Midbrain (tissue), 1 donor: ENCODE measurements at regions not wholly inside any gene's neighbourhood (a gene's known extent, or its start where the extent isn't known, plus 50 kb on each side); places are given as distances from the start of the nearest gene placed in this dataset.
"Not testable (repeated sequence)": the region's sequence is repeated elsewhere in the genome, so short reads cannot be mapped to it uniquely, and the experiment has no call there.

Experiments used
- DNase-seq: peaks from one replicate; lab custom pipeline; 2025; lab: John Stamatoyannopoulos, UW

DNA sequence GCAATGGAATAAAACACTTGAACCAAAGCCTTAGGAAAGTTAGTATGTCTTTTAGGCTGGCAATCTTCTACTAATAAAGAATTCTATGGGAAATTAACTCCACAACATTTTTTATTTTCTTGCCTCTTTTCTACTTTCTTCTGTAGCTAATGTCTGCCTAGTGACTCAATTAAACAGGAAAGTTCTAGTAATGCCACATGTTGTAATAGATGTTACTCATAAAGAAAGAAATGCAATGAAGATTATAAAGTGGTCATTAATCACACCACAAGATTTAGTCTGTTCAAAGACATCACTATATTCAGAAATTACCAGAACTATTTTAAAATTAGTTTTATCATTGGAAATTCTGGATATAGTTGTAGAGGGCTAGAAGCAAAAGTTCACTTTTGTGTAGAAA, 329.7 kb downstream of the SI start:
- no peak for DNase-seq

DNA sequence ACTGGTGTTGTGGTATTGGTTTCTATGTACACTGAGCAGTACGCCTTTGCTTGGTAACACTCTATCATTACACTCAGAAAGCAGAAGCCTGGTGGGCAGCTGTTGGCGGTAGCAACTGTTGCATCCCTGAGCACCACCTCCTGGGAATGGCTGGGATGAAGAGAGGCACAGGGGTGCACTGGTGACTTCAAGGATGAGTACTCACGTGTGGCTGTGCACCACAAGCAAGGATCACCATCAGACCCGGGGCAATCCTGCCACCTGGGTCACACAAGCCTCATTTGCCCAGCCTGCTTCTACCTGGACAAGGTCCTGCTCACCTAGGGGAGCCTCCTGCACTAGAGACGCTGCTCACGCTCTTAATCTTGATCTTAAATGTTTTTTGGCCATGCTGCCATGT, 336.4 kb downstream of the SI start:
- no peak for DNase-seq

DNA sequence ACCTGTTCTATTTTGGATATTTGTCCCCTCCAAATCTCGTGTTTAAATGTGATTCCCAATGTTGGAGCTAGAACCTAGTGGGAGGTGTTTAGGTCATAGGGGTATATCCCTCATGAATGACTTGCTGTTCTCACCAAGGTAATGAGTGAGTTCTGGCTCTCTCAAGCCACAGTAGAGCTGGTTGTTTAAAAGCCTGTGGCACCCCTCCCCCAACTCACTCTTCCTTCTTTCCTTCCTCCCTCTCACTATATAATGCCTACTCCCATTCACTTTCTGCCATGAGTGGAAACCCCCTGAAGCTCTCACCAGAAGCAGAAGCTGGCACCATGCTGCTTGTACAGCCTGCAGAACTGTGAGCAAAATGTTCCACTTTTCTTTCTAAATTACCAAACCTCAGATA, 341.1 kb downstream of the SI start:
- no peak for DNase-seq

DNA sequence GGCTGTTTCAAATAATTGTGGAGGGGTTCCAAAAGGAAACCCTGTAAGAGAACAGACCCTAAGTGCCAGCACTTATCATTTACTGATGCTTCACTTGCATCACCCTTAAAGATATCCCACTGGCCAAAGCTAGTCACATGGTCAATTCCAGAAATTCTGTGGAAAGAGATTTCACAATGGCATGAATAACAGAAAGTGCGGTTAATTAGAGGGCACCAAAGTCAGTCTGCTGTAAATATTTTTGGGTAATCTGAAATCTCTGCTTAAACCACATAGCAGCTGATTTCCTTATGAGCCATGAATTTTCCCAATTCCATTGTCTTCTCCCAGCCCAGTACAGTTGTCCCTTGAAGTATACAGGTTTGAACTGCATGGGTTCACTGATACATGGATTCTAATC, 346.1 kb downstream of the SI start:
- DNase-seq = no peak

DNA sequence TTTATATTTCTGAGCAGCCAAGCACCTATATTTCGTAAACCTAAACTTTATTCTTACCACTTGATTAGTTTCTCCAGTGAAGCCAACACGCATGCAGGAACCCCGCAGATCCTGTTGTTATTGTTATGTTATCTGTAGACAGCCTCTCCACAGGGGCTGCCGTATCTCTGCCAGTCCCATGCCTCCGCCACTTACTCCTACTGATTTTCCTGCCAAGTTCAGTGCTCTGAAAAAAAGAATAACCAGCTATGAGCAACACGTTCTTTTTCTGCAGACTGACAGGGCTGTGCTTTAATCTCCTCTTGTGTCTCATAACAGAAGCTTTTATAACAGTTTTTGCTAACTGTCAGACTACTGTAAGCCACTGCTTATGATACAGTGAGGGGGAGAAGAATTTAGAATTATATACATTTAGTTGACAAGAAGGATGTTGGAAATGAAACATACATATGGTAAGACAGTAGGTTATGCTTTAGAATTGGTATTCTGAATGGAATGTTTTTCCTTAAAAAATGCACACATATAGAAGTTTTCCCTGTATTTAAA, 347.4 kb downstream of the SI start:
- no peak for DNase-seq

DNA sequence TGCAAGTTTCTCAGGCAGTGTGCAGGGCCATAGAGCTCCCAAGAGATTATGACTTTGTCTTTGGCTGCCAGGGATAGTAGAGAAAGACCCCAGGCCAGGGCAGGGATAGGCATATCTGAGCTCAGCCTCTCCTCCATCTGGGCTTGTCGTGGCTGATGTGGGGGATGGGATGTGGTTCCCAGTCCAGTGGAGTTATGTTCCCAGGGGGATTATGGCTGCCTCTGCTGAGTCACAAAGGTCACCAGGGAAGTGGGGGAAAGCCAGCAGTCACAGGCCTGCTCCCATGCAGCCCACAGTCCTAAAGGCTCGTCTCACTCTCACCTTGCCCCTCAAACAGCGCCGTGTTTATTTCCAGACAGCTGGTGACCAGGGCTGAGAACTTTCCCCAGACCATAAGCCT, 354.9 kb downstream of the SI start:
- no peak for DNase-seq

DNA sequence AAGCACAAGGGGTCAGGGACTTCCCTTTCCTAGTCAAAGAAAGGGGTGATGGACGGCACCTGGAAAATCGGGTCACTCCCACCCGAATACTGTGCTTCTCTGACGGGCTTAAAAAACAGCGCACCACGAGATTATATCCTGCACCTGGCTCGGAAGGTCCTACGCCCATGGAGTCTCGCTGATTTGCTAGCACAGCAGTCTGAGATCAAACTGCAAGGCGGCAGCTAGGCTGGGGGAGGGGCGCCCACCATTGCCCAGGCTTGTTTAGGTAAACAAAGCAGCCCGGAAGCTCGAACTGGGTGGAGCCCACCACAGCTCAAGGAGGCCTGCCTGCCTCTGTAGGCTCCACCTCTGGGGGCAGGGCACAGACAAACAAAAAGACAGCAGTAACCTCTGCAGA, 375.5 kb downstream of the SI start:
- DNase-seq = not testable (repeated sequence)

DNA sequence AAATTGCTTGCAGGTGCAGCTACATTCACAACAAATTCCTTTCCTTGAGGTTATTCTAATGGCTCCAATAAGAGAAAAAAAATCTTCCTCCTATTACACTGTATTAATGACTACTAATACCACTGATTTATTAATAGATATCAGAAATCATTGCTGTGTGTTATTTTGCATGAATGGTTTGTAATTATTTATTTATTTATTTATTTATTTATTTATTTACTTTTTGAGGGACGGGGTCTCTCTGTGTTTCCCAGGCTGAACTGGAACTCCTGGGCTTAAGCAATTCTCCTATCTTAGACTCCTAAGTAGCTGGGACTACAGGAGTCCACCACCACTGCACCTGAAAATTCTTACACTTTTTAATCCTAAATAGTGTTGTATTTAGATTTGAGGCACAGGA, 390.4 kb downstream of the SI start:
- no peak for DNase-seq

DNA sequence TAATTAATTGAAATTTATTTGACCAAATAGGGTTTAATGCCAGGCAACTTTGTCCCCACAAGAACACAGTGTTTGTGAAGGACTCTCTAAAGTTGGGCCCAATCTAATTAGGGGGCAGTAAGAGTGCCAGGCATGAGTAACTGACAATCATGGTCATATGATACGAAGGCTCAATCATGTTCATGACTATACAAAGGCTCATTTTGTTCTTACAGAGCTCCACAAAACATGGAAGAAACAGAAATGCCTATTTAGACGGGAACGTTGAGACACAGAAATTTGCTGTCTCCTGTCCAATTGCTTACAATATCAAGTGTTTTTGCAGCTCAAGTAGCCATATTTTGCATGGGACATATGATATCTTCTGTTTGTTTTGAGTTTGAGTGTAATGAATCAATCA, 391.1 kb downstream of the SI start:
- DNase-seq = peak; percentile 36

DNA sequence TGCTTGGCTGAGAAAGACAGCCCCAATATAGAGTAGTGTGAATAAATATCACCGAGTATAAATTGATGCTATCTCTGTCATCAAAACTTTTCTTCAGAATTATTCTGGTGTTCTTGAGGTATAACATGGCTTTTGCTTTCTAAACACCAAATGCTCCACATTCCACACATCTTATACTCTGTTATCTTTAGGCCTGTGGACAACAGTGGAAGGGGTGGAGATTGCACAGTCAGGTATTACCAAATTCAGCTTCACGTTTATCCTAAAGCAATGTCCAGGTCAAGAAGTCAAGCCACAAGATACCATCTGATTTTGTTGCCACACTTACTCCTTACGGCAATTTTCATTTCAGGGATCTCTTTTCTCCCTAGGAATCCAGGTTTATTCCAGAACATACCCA, 394.8 kb downstream of the SI start:
- no peak for DNase-seq

DNA sequence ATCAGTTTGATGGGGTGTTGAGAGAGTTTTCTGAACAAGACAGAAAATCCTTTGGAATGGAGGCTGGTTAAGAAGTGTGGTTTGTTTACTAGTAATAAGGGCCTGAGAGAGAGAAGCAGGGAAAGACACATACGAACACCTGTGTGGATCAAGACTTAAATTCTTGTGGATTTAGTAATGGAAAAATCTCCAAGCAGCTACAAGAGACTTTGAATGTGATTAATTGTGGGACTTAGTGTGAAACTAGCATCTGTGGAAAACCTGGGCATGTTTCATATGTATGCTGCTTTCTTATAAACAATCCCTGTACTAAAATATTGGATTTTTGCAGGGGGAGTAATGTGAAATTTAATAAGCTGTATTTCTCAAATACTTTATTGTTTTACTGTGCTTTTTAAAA, 399.1 kb downstream of the SI start:
- DNase-seq = no peak

DNA sequence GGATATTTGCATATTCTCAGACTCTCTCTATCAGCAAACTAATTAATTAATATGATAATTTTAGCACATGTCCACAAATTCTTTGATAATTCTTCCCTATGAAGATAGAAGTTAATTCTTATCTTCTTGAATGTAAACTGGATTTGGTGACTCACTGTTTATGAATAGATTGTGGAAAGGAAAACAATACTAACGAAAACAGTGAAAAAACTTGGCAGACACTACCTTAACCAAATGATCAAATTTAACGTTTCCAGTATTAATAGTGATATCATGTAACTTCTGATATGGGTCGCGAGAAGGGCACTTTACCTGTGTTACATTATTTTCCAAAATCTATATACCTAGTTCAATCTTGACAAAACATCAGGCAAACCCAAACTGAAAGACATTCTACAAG, 401.0 kb downstream of the SI start:
- DNase-seq = no peak

DNA sequence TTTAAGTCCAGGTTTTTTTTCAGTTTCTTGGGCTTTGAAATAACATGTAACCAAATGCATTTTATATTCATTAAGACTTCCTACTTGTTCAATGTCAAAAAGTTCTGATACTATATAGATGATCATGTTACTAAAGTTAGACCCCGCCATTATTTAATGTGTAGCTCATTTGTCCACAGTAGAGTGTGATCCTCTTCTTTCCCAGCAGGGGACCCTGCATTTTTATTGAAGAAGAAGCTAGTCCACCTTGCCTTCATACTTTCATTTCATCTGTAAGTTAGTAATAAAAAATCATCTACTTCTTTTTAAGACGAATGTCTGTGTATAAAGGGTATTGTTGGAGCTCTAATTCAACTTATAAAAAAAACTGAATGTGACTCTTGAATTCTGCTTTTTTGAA, 404.6 kb downstream of the SI start:
- DNase-seq = no peak

DNA sequence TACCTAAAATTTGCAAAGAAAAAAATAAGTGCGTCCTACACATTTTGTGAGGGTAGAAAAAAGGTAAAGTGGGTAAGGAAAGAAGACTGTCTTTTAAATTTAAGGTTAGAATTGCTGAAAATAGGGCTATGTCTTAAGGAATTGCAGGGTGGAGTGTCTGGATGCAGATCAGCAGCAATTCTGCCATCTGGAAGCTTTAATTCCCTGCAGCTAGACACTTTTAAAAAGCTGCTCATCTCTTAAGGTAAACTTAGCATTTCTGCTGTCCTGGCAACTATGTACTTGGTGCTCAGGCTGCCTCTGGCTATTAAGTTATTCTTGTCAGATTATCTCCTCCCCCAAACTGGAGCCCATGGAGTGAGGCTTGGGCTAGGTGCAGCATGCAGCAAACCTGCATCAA, 420.2 kb downstream of the SI start:
- no peak for DNase-seq

DNA sequence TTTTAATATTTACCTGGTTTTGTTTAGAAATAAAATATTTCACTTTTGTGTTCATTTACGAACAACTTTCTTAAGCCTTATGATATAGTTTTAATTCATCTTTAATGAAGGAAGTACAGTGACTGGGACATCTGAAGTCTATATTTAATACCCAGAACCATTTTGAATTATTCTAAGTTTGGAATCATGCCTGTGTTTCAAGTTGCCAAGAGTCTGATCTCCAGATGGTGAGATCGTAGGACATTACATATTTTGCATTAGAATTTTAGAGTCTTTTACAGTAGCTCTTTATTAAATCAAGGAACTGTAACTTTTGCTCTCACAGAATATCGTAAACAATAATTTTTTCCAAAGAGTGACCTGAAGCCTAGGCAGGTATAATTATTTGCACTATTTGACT, 420.7 kb downstream of the SI start:
- DNase-seq = no peak

DNA sequence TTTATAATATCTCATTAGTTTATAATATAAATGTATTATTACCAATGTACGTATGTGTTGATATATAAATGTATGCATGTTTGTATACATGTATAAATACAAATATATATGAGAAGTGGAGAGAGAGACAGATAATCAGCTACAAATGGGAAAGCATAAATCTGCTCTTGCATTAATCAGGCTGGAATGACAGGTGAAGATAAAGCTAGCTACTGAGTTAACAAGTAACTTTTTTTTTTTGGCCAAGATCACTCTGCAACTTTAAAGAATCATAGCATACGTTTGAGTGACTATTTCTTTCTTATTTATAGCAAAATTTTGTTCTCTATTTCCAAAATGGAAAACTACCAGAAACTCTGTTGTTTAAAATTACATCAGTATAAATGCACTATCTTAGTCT, 422.8 kb downstream of the SI start:
- no peak for DNase-seq

DNA sequence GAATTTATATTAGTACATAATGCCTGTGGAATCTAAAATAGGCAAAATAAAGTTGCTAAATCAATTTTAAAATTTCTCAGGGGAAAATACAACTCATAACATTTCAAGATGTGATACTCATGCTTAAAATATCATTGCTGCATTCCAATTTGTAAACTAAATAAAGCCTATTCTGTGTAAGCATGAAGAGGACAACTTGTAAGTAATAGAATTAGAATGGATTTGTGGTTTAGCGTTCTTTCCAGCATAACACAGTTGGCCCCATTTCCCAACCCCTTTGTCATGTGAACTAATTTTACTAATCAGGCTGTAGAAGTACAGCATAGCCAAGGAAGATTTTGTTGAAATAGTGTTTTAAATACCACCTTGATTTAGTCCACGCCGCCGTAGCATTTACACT, 437.2 kb downstream of the SI start:
- DNase-seq = no peak

DNA sequence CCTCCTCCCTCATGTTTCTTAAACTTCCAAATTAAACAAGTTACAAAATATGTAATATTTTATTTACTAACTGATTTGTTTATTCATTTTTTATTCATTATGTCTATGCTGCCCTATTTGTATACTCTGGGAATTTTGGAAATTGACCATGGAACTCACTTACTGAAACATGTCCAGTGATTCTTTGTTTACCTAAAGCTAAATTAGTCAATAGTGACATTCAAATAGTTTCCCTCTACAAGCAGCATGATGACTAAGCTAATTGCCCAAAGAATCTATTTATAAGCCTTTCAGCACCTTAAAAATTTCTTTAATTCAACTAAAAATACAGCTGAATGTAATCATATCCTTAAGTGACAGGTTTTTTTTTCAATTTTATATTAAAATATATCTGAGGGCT, 437.7 kb downstream of the SI start:
- no peak for DNase-seq

DNA sequence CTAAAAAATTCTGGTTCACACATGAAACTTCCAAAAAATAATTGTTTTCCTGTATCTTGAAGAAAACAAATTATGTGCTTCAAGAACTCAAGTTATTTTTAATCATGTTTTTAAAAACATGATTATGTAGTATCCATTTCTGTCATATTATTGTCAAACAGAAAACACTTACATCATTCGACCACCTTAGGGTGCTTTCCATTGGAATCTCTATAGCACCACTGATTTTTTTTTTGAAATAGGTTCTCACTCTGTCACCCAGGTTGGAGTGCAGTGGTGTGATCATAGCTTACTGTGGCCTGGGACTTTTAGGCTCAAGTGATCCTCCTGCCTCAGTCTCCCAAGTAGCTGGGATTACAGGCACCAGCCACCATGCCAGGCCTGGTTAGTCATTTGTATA, 457.3 kb downstream of the SI start:
- no peak for DNase-seq

DNA sequence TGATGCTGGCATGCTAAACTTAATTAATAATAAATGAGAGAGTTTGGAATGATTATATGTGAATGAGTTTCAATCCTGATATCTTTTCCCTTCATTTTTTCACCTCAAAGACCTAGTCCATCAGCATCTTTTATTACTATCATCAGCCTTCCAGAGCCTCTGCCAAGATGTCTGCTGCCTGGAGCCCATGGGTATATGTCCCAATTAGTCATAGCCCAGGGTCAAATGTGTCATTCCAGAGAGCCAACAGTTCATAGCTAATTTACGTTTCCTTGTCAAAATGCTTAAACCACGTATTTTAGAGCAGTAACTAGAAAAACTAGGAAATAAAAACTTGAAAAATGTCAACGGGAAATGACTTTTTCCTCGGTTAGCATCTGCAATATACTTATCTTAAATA, 457.9 kb downstream of the SI start:
- no peak for DNase-seq

DNA sequence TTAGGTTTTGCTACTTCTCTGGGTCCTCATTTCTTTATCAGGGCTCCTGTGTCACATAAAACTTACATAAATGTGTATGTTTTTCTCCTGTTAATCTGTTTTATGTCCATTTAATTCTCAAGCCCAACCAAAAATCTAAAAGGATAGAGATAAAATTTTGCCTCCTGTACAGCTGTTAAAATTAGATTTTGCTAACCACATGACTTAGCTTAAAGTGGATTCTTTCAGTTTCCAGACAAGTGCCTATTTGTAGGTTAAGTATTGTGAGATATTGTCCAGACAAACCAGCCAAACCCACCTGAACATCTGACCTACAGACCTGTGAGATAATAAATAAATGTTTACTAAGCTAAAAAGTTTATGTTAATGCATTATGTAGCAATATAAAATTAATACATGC, 465.5 kb downstream of the SI start:
- DNase-seq = no peak

DNA sequence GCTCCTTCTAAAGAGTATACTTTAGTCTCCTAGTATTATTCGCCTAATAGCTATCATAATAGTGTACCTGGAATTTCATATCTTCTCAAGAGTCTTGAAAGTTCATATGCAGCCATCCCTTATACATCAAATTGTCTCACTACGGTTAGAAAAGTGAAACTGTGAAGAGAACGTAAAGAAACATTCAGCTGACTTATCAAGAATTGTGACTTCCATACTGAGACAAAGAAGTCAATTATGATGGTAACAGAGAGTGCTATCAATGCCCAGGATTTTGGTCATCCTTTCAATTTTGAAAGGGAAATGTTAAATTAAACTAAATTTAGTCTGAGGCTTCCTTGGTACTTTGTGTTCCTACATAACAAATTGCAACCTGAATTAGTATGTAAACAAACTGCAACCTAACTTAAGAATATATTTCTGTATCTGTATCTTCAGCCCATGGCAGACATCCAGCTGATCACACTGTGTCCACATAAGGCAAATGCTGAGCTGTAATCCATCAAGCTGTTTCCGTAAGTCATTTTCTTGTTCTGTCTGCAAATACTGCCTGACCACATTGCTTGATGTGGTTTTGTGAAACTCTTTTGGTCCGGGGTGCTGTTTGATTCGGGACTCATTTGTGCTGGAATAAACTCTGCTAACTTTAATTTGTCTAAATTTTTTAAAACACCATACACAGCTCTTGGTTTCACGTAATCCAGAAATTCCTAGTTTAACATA, 469.6 kb downstream of the SI start:
- no peak for DNase-seq

DNA sequence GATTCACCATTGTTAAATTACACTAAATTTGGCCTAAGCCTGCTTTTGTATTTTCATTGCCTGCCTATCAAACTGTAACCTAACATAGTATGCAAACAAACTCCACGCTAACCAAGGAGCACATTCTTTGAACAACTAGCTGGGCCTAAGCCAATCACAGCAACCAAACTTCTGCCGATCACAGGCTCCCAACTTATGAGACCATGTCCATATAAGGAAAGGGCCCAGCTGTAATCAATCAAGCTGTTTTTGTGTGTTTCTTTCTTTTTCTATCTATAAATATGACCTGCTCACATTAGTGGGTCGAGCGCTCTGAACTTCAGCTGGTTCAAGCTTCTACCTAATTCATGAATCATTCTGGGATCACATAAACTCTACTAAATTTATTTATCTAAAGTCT, 473.6 kb downstream of the SI start:
- no peak for DNase-seq

DNA sequence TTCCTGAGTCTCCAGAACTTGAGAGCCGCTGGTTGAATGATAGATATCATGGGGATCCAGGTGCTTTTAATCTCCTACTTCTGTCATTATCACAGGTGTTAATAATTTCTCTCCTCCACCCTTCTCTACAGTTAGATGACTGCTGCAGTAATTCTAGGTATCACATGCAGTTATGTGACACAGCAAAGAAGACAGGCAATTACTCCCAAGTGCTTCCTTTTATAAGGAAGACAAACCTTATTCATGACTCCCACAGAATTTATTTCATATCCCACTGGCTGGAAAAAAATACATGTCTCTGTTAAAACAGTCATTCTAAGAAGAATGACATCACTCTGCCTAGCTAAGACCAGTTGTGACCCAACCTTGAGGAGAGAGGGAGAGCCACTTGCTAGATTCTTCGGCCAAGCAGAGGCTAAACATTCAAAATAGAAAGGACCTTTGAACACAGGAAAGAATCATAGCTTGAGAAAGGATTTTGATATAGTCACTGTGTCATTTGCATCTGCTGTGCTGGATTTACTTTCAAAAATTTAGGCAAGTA, 500.6 kb downstream of the SI start:
- no peak for DNase-seq
